WTC11 (cell line): ENCODE measurements at regions not wholly inside any gene's neighbourhood (a gene's known extent, or its start where the extent isn't known, plus 50 kb on each side); places are given as distances from the start of the nearest gene placed in this dataset.

Experiments used
- ATAC-seq: fragments of 200-7000 bp; cut with Tn5 transposase; 2 replicates; pipeline ENCODE4 v1.10.0; 2021; ENCODE audit warnings: mild to moderate bottlenecking, moderate library complexity
- CTCF ChIA-PET: fragments of 300-600 bp; sonication (Branson Sonifier 250); formaldehyde crosslinking; loops from one replicate; lab custom pipeline; 2021; ENCODE audit warnings: antibody characterized with exemption; lab: Charles Lee
- POLR2A ChIA-PET: fragments of 350-600 bp; sonication (Branson Sonifier 250); formaldehyde crosslinking; loops from one replicate; lab custom pipeline; 2021; ENCODE audit warnings: antibody characterized with exemption; lab: Charles Lee
- DNase-seq: peaks from one replicate; pipeline ENCODE4 v3.0.0; 2021; ENCODE audit warnings: low spot score
- H3K27ac Mint-ChIP-seq: 2 replicates; pipeline ENCODE4 v1.8.0; 2021; ENCODE audit warnings: mixed read lengths
- H3K27me3 Mint-ChIP-seq: 2 replicates; pipeline ENCODE4 v1.8.0; 2021; ENCODE audit warnings: low read depth, mild to moderate bottlenecking, moderate library complexity, mixed read lengths
- H3K36me3 Mint-ChIP-seq: 2 replicates; pipeline ENCODE4 v1.8.0; 2021; ENCODE audit warnings: mixed read lengths
- H3K4me1 Mint-ChIP-seq: 2 replicates; pipeline ENCODE4 v1.8.0; 2022; ENCODE audit warnings: mixed read lengths
- H3K4me3 Mint-ChIP-seq: 2 replicates; pipeline ENCODE4 v1.8.0; 2021; ENCODE audit warnings: mild to moderate bottlenecking, moderate library complexity, mixed read lengths
- H3K9me3 Mint-ChIP-seq: 2 replicates; pipeline ENCODE4 v1.8.0; 2021; ENCODE audit warnings: mixed read lengths
- AFF4 ChIP-seq: sonication (generic); formaldehyde crosslinking; IDR thresholded peaks from 2 replicates; pipeline ENCODE4 v1.8.1; 2023; ENCODE audit warnings: mild to moderate bottlenecking, missing genetic modification reagents, borderline replicate concordance
- CREB1 ChIP-seq: sonication (generic); formaldehyde crosslinking; IDR thresholded peaks from 2 replicates; pipeline ENCODE4 v1.8.0; 2023; ENCODE audit warnings: mild to moderate bottlenecking, missing genetic modification reagents
- ESRRA ChIP-seq: sonication (generic); formaldehyde crosslinking; IDR thresholded peaks from 2 replicates; pipeline ENCODE4 v1.8.1; 2022; ENCODE audit warnings: mild to moderate bottlenecking, missing genetic modification reagents, borderline replicate concordance
- GTF2I ChIP-seq: fragments of 250-450 bp; sonication (Bioruptor Pico); conservative IDR thresholded peaks from 2 replicates; pipeline ENCODE4 v1.4.0; 2021; ENCODE audit warnings: mild to moderate bottlenecking
- MYBL2 ChIP-seq: sonication (generic); formaldehyde crosslinking; IDR thresholded peaks from 2 replicates; pipeline ENCODE4 v1.8.1; 2023; ENCODE audit warnings: mild to moderate bottlenecking, moderate library complexity, missing genetic modification reagents
- PRDM15 ChIP-seq: sonication (generic); formaldehyde crosslinking; IDR thresholded peaks from 2 replicates; pipeline ENCODE4 v1.8.0; 2022; ENCODE audit warnings: missing genetic modification reagents
- SMAD3 ChIP-seq: sonication (generic); formaldehyde crosslinking; IDR thresholded peaks from 2 replicates; pipeline ENCODE4 v1.8.0; 2022; ENCODE audit warnings: missing genetic modification reagents, mild to moderate bottlenecking, borderline replicate concordance
- STAT6 ChIP-seq: sonication (generic); formaldehyde crosslinking; conservative IDR thresholded peaks from 2 replicates; pipeline ENCODE4 v1.8.1; 2023; ENCODE audit warnings: mild to moderate bottlenecking, low read depth, missing genetic modification reagents, moderate library complexity
- TP53 ChIP-seq: sonication (generic); formaldehyde crosslinking; IDR thresholded peaks from 2 replicates; pipeline ENCODE4 v1.8.1; 2023; ENCODE audit warnings: mild to moderate bottlenecking, missing genetic modification reagents
- ZNF219 ChIP-seq: sonication (generic); formaldehyde crosslinking; IDR thresholded peaks from 2 replicates; pipeline ENCODE4 v1.8.0; 2023; ENCODE audit warnings: missing genetic modification reagents, mild to moderate bottlenecking, borderline replicate concordance
- ZNF423 ChIP-seq: fragments of 250-450 bp; sonication (Bioruptor Pico); IDR thresholded peaks from 2 replicates; pipeline ENCODE4 v2.1.2; 2022; ENCODE audit warnings: mild to moderate bottlenecking, moderate library complexity
- ZNF671 ChIP-seq: fragments of 250-450 bp; sonication (Bioruptor Pico); IDR thresholded peaks from 2 replicates; pipeline ENCODE4 v1.8.0; 2021; ENCODE audit warnings: mild to moderate bottlenecking
- ZSCAN18 ChIP-seq: fragments of 250-450 bp; sonication (Bioruptor Pico); IDR thresholded peaks from 2 replicates; pipeline ENCODE4 v2.1.2; 2022; ENCODE audit warnings: mild to moderate bottlenecking, moderate library complexity
- TF ChIP-seq, protein P1 (sequence below): sonication (generic); formaldehyde crosslinking; IDR thresholded peaks from 2 replicates; pipeline ENCODE4 v1.8.1; 2022; ENCODE audit warnings: low read depth, mild to moderate bottlenecking, moderate library complexity, missing genetic modification reagents, borderline replicate concordance

DNA sequence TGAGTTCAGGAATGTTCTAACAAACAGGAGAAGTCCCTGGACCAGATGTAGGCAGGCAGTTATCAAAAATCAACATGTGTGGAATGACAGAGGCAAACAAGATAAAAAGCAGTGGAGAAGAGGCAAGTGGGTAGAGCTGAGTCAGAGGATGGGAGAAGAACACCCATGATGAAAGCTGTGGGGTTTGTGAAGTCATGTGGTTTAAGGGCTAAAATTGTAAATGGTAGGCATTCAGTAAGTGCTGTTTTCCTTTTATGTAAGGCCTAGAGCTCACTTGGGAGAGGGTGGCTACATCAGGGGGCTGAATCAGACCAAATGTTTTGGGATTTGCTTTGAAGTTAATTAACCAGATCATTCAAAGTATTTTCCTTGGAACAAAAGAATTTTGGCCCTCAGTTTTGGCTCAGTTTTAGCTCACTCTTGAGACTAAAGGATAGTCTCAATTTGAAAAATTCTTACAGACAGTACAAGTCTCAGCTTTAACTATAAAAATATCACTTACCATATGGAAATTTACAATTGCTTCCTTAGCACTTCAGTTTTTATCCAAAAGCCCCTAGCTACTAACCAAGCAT lies 114.5 kb upstream of the PCDH7 start (continued):
- TF ChIP-seq AFF4 (CRISPR knock-in tag) = no peak
- TF ChIP-seq, all 79 proteins: peak for 0

- ATAC-seq = no peak
- CTCF ChIA-PET = no interaction called here
- TF ChIP-seq, protein P1, sequence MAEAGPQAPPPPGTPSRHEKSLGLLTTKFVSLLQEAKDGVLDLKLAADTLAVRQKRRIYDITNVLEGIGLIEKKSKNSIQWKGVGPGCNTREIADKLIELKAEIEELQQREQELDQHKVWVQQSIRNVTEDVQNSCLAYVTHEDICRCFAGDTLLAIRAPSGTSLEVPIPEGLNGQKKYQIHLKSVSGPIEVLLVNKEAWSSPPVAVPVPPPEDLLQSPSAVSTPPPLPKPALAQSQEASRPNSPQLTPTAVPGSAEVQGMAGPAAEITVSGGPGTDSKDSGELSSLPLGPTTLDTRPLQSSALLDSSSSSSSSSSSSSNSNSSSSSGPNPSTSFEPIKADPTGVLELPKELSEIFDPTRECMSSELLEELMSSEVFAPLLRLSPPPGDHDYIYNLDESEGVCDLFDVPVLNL (CRISPR knock-in tag) = no peak
- TF ChIP-seq ESRRA (CRISPR knock-in tag) = no peak
- no peak for TF ChIP-seq ZNF423
- TF ChIP-seq, all 79 proteins: peak for 0
- no peak overlapping the region for H3K4me3 Mint-ChIP-seq
- H3K27ac Mint-ChIP-seq = no peak overlapping the region
- POLR2A ChIA-PET = no interaction called here
- H3K36me3 Mint-ChIP-seq = no peaks in the 10 kb centered on the region
- no peaks in the 10 kb centered on the region for H3K27me3 Mint-ChIP-seq
- H3K9me3 Mint-ChIP-seq = peaks cover 9% of the 10 kb centered on the region
- no peak for DNase-seq
- no peaks in the 10 kb centered on the region for H3K4me1 Mint-ChIP-seq
Observed at GRCh38 chr4:30610361-30610760, 109.8 kb upstream of the PCDH7 start.

GRCh38 chr4:30614771-30615170 lies 105.4 kb upstream of the PCDH7 start:
- no peak overlapping the region for H3K4me3 Mint-ChIP-seq
- no peak for ATAC-seq
- ChIA-PET POLR2A (no interaction called here), CTCF (interaction anchor here (0.5 kb wide), 1 partner anchor 1682 kb away, joined by 3 read pairs; no protein-coding TSS in a partner anchor)
- no peak overlapping the region for H3K27ac Mint-ChIP-seq
- H3K36me3 Mint-ChIP-seq = no peaks in the 10 kb centered on the region
- H3K9me3 Mint-ChIP-seq = no peaks in the 10 kb centered on the region
- no peak for DNase-seq
- no peaks in the 10 kb centered on the region for H3K27me3 Mint-ChIP-seq
- H3K4me1 Mint-ChIP-seq = no peaks in the 10 kb centered on the region
- TF ChIP-seq ZNF671 (CRISPR knock-in tag) (no peak), CREB1 (CRISPR knock-in tag) (no peak), GTF2I (CRISPR knock-in tag) (no peak), PRDM15 (no peak), ZSCAN18 (CRISPR knock-in tag) (no peak), STAT6 (no peak), TP53 (CRISPR knock-in tag) (no peak), SMAD3 (CRISPR knock-in tag) (no peak), AFF4 (CRISPR knock-in tag) (no peak), ZNF219 (CRISPR knock-in tag) (no peak), MYBL2 (no peak)
